ENCODE measurements at regions not wholly inside any gene's neighbourhood (a gene's known extent, or its start where the extent isn't known, plus 50 kb on each side); places are given as distances from the start of the nearest gene placed in this dataset.

- TF ChIP-seq ZBTB20 (tag by site-specific recombination; IDR thresholded peaks at IDR 0.05), result no peak
Observed at GRCh38 chr7:115654384-115655214, 376.0 kb downstream of the TFEC start (continued).

GRCh38 chr7:115649429-115649828, 381.1 kb downstream of the TFEC start:
- Histone ChIP-seq H3K4me1 (ENCODE audit: control insufficient read depth, insufficient read depth, low read length) (no peaks in the 10 kb centered on the region), H3K4me3 (ENCODE audit: low read depth, low read length) (no peak overlapping the region), H3K36me3 (ENCODE audit: control insufficient read depth in 2 of 2, insufficient read depth in 1 of 2, low read length in 2 of 2) (no peaks in the 10 kb centered on the region), H3K27ac (ENCODE audit: extremely low read depth, low read depth, low read length) (no peak overlapping the region), H3K9me3 (ENCODE audit: control insufficient read depth, insufficient read depth, low read depth, low read length) (no peaks in the 10 kb centered on the region)
- CTCF ChIA-PET, result interaction anchor here (0.7 kb wide), 1 partner anchor 31 kb away, joined by 3 read pairs; no protein-coding TSS in a partner anchor
- POLR2A ChIA-PET, result no interaction called here
- no peak for TF ChIP-seq YY2 (tag by site-specific recombination; IDR thresholded peaks at IDR 0.05)
- TF ChIP-seq INSM2 (tag by site-specific recombination; IDR thresholded peaks at IDR 0.05), result no peak
- TF ChIP-seq ZNF843 (tag by site-specific recombination; IDR thresholded peaks at IDR 0.05), result no peak
- no peak for TF ChIP-seq ZBTB1 (tag by site-specific recombination; IDR thresholded peaks at IDR 0.05)
- TF ChIP-seq ZBTB6 (tag by site-specific recombination; IDR thresholded peaks at IDR 0.05), result no peak
- TF ChIP-seq RBAK (tag by site-specific recombination; IDR thresholded peaks at IDR 0.05), result no peak
- TF ChIP-seq ZNF114 (tag by site-specific recombination; IDR thresholded peaks at IDR 0.05), result no peak
- no peak for TF ChIP-seq ZNF423 (tag by site-specific recombination; IDR thresholded peaks at IDR 0.05)
- TF ChIP-seq PRDM1 (tag by site-specific recombination; IDR thresholded peaks at IDR 0.05), result no peak
- TF ChIP-seq ZNF704 (tag by site-specific recombination; IDR thresholded peaks at IDR 0.05), result no peak
- TF ChIP-seq WT1 (tag by site-specific recombination; IDR thresholded peaks at IDR 0.05), result no peak
- no peak for TF ChIP-seq ZNF24 (tag by site-specific recombination; IDR thresholded peaks at IDR 0.05)
- no peak for TF ChIP-seq ZNF645 (tag by site-specific recombination; IDR thresholded peaks at IDR 0.05)
- TF ChIP-seq ZNF350 (tag by site-specific recombination; IDR thresholded peaks at IDR 0.05), result no peak
- no peak for TF ChIP-seq ZNF112 (tag by site-specific recombination; IDR thresholded peaks at IDR 0.05)
- no peak for TF ChIP-seq ZSCAN23 (tag by site-specific recombination; IDR thresholded peaks at IDR 0.05)

GRCh38 chr7:115647712-115648111, 382.9 kb downstream of the TFEC start:
- H3K36me3 ChIP-seq (ENCODE audit: control insufficient read depth in 2 of 2, insufficient read depth in 1 of 2, low read length in 2 of 2), result no peaks in the 10 kb centered on the region
- no peak overlapping the region for H3K4me3 ChIP-seq (ENCODE audit: low read depth, low read length)
- ChIA-PET POLR2A (no interaction called here), CTCF (no interaction called here)
- no peaks in the 10 kb centered on the region for H3K4me1 ChIP-seq (ENCODE audit: control insufficient read depth, insufficient read depth, low read length)
- no peaks in the 10 kb centered on the region for H3K9me3 ChIP-seq (ENCODE audit: control insufficient read depth, insufficient read depth, low read depth, low read length)
- H3K27ac ChIP-seq (ENCODE audit: extremely low read depth, low read depth, low read length), result no peak overlapping the region
- TF ChIP-seq CTCF (tag by site-specific recombination; IDR thresholded peaks at IDR 0.05) (no peak), ZNF214 (tag by site-specific recombination; IDR thresholded peaks at IDR 0.05; ENCODE audit: borderline replicate concordance) (no peak), ZSCAN18 (tag by site-specific recombination; IDR thresholded peaks at IDR 0.05) (no peak), REST (tag by site-specific recombination; IDR thresholded peaks at IDR 0.05) (no peak), SP2 (tag by site-specific recombination; IDR thresholded peaks at IDR 0.05) (no peak)
